ENCODE measurements at regions not wholly inside any gene's neighbourhood (a gene's known extent, or its start where the extent isn't known, plus 50 kb on each side); places are given as distances from the start of the nearest gene placed in this dataset.
A peak's percentile ranks its signal among the peaks of the same experiment; 100 is the strongest.

- 68% methylated on average over 6 of the region's 7 CpGs; no CpG with 5 or more reads in 1 of the 2 donors for WGBS, 2 donors (ENCODE audit: low coverage in 1 of 2)
- ATAC-seq = peak; percentile 8
- TF ChIP-seq POLR2A (IDR thresholded peaks at IDR 0.05) (no peak), POLR2AphosphoS5 (IDR thresholded peaks at IDR 0.05) (no peak)
- H3K4me1 ChIP-seq = peaks cover 0 to 7% (median 0%) of the 10 kb centered on the region in 3 donors
- peak overlapping the region in 1 of 2 donors; percentile 55 for H3K4me3 ChIP-seq
- no peaks in the 10 kb centered on the region for H3K36me3 ChIP-seq
- H3K27ac ChIP-seq = peak overlapping the region in 2 of 4 donors; percentile 31 to 66
- H3K9me3 ChIP-seq = no peaks in the 10 kb centered on the region
- H3K27me3 ChIP-seq = peaks cover 44% of the 10 kb centered on the region
These were observed 352.3 kb upstream of the PODXL start for GRCh38 chr7:131908714-131909113.

GRCh38 chr7:131905471-131905973 lies 349.1 kb upstream of the PODXL start:
- no peak for TF ChIP-seq POLR2A (IDR thresholded peaks at IDR 0.05)
- no peak for TF ChIP-seq CTCF (IDR thresholded peaks at IDR 0.05)
- TF ChIP-seq EP300 (IDR thresholded peaks at IDR 0.05) = no peak
- TF ChIP-seq POLR2AphosphoS5 (IDR thresholded peaks at IDR 0.05) = no peak
- no peak overlapping the region for H3K4me3 ChIP-seq
- WGBS, 2 donors (ENCODE audit: low coverage in 1 of 2) = 46 to 48% methylated on average over 3 of the region's 3 CpGs
- H3K36me3 ChIP-seq = no peaks in the 10 kb centered on the region
- peaks cover 0 to 4% (median 0%) of the 10 kb centered on the region in 3 donors for H3K9me3 ChIP-seq
- H3K4me1 ChIP-seq = peaks cover 0 to 7% (median 0%) of the 10 kb centered on the region in 3 donors
- no peak overlapping the region for H3K27ac ChIP-seq
- no peak for ATAC-seq
- H3K27me3 ChIP-seq = peaks cover 18% of the 10 kb centered on the region

- Histone ChIP-seq H3K27ac (no peak overlapping the region), H3K4me3 (no peak overlapping the region), H3K27me3 (peaks cover 11% of the 10 kb centered on the region), H3K9me3 (peaks cover 0 to 4% (median 0%) of the 10 kb centered on the region in 3 donors), H3K4me1 (peaks cover 0 to 7% (median 0%) of the 10 kb centered on the region in 3 donors), H3K36me3 (no peaks in the 10 kb centered on the region)
- 46 to 80% methylated on average over 1 to 3 of the region's 3 CpGs for WGBS, 2 donors (ENCODE audit: low coverage in 1 of 2)
- no peak for TF ChIP-seq POLR2A (IDR thresholded peaks at IDR 0.05)
- no peak for TF ChIP-seq POLR2AphosphoS5 (IDR thresholded peaks at IDR 0.05)
- TF ChIP-seq EP300 (IDR thresholded peaks at IDR 0.05) = no peak
- ATAC-seq = no peak
These were observed 348.4 kb upstream of the PODXL start for GRCh38 chr7:131904760-131905327.

- Histone ChIP-seq H3K36me3 (no peaks in the 10 kb centered on the region), H3K27me3 (peaks cover 6% of the 10 kb centered on the region), H3K27ac (no peak overlapping the region), H3K9me3 (peaks cover 0 to 4% (median 0%) of the 10 kb centered on the region in 3 donors), H3K4me1 (no peaks in the 10 kb centered on the region), H3K4me3 (no peak overlapping the region)
- TF ChIP-seq POLR2A (IDR thresholded peaks at IDR 0.05) (no peak), POLR2AphosphoS5 (IDR thresholded peaks at IDR 0.05) (no peak), CTCF (IDR thresholded peaks at IDR 0.05) (no peak), EP300 (IDR thresholded peaks at IDR 0.05) (no peak)
- ATAC-seq = no peak
- 89% methylated on average over 1 of the region's 1 CpG for WGBS, 2 donors (ENCODE audit: low coverage in 1 of 2)
These were observed 346.9 kb upstream of the PODXL start for GRCh38 chr7:131903315-131903714.

- H3K27ac ChIP-seq = no peak overlapping the region
- no peak for ATAC-seq
- TF ChIP-seq EP300 (IDR thresholded peaks at IDR 0.05) (no peak), CTCF (IDR thresholded peaks at IDR 0.05) (no peak), POLR2A (IDR thresholded peaks at IDR 0.05) (no peak), POLR2AphosphoS5 (IDR thresholded peaks at IDR 0.05) (no peak)
- no peaks in the 10 kb centered on the region for H3K36me3 ChIP-seq
- H3K27me3 ChIP-seq = no peaks in the 10 kb centered on the region
- H3K9me3 ChIP-seq = peaks cover 0 to 4% (median 0%) of the 10 kb centered on the region in 3 donors
- H3K4me1 ChIP-seq = peaks cover 0 to 12% (median 0%) of the 10 kb centered on the region in 3 donors
- no peak overlapping the region for H3K4me3 ChIP-seq
- WGBS, 2 donors (ENCODE audit: low coverage in 1 of 2) = 33 to 50% methylated on average over 1 of the region's 1 CpG
These were observed 344.4 kb upstream of the PODXL start for GRCh38 chr7:131900785-131901287.

Data from gastroesophageal sphincter (tissue), 4 donors.